Liver (tissue), 3 donors: ENCODE measurements at regions not wholly inside any gene's neighbourhood (a gene's known extent, or its start where the extent isn't known, plus 50 kb on each side); places are given as distances from the start of the nearest gene placed in this dataset.

Experiments used
- CTCF ChIP-seq: fragments of 150-350 bp; IDR thresholded peaks from 2 replicates; pipeline ENCODE4 v1.5.1; 2017; ENCODE audit warnings: improper control_type of control experiment, low read depth, low read length; ENCODE audit not compliant: missing input control
- EGR1 ChIP-seq, 2 donors: IDR thresholded peaks; 2 replicates each; pipeline ENCODE4 v1.6.1; 2016 to 2018; ENCODE audit warnings: antibody characterized with exemption in 2 of 2, low read depth in 2 of 2
- HNF4G ChIP-seq: IDR thresholded peaks from 2 replicates; pipeline ENCODE4 v1.6.1; 2016; ENCODE audit warnings: antibody characterized with exemption
- YY1 ChIP-seq: IDR thresholded peaks from 2 replicates; pipeline ENCODE4 v1.6.1; 2016; ENCODE audit warnings: antibody characterized with exemption, mild to moderate bottlenecking
- donor health status: healthy.
- donor health status: healthy.

DNA sequence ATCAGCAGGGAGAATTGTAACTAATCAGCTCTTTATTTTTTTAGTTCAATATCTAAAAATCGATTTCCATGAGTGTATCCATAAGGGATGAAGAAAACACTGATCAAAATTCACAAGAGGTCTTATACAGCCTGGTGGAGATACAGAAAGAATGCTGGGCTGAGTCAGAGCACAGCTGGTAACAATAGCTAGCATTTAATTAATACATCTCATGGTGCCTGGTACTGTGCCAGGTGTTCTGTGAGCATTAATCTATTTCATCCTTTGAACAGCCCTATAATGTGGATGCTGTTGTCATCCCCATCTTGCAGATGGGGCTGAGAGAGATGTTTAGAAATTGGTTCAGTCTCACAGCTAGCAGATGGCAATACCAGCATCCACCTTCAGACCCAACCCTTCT lies 250.9 kb upstream of the RPS6KA3 start:
- TF ChIP-seq CTCF (no peak), YY1 (no peak), EGR1 (IDR thresholded peaks at IDR 0.05; ENCODE audit: low read depth in 2 of 2) (no peak), HNF4G (no peak)
